HG03103 (cell line): ENCODE measurements at regions not wholly inside any gene's neighbourhood (a gene's known extent, or its start where the extent isn't known, plus 50 kb on each side); places are given as distances from the start of the nearest gene placed in this dataset.
A peak's percentile ranks its signal among the peaks of the same experiment; 100 is the strongest.
"Not testable (repeated sequence)": the region's sequence is repeated elsewhere in the genome, so short reads cannot be mapped to it uniquely, and the experiment has no call there.

Experiments
- ATAC-seq: cut with Tn5 transposase; IDR thresholded peaks from one replicate; pipeline ENCODE4 v1.9.1; 2021; ENCODE audit warnings: low read depth; ENCODE audit not compliant: unreplicated experiment

DNA sequence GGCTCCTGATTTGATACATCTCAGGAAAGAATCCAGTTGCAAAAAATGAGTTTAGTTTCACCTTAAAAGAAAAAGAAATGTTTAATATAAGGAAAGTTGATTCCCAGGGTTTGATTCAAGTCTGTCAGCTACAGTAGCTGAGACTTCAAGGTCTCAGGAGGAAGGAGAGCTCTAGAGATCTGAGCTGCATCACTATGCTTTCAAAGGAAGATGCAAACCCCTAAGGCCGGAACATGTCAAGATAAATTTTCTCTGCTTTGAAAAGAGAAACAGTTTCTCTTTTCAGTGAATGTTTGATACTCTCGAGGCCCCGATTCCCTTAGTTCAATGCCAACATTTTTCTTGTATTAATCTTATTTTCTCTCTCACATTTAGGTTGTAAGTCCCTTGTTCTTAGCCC lies 128.6 kb downstream of the RGPD3 start:
- ATAC-seq: no peak

DNA sequence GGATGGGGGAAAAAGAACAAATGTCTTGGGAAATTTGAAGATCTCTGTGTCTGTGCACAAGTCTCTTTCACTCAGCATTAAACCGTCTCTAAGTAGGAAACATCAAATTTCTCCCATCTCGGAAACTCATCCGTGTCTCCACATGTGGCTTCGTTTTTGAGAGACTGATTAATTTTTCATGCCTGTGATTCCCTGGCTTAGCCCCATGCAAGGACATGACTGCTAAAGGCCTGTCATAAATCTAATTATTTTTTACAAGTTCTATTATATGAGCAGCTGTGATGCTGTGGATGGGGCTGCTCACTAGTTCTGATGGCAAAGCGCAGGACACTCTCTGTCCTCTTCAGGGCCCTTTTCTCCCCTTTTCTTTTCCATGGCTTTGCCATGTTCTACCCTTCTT lies 129.1 kb downstream of the RGPD3 start:
- ATAC-seq: no peak

DNA sequence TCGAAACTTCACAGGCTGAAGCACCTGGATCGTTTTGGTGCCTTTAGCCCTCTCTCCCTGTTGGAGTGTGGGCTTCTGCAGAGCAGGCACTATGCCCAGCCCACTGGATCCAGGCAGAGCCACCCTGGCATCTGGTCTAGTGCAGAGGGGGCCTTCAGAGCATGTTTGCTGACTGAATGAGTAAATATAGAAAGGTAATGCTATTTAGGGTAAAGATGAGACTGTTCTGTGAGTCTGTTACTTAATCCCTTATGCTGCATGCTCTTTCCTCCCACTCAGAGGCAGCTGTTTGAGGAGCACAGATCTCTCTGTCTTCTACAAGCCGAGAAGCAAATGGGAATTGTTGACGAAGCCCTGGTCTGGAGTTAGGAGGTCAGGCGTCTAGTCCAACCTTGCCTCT lies 130.2 kb downstream of the RGPD3 start:
- ATAC-seq: no peak

DNA sequence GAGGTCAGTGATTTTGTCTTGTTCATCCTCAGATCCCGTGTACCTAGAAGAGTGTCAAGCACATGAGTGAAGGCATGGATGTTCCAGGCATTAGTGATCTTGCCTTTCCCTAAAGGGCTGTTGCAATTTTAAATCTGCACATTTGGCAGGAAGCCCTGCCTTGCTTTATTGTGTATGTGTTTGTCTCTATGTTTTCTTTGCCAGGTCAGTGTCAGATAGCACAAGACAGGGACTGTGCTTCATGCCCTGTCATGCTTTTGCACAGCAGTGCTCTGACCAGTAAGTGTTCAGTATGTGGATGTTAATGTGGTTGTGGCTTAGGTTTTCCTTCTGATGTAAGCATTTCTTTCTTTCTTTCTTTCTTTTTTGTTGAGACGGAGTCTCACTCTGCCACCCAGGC lies 131.5 kb downstream of the RGPD3 start:
- ATAC-seq: no peak

DNA sequence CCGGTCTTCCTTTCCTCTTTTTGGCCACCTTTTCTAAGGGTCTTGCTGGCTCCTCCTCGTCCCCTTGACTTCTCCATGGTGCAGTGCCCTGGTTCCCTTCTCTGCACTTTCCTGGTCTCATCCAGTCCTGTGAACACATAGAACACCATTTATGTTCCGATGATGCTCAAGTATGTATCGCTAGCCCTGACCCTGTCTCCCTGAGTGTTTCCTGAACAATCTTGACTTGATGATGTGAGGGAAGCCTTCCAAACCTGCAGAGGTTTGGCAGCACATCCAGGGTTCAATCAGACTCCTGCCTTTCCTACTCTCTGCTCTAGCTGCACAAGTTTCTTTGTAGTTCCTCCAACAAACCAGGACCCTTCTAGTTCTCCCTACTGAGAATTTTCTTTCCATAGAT lies 132.1 kb downstream of the RGPD3 start:
- no peak for ATAC-seq

DNA sequence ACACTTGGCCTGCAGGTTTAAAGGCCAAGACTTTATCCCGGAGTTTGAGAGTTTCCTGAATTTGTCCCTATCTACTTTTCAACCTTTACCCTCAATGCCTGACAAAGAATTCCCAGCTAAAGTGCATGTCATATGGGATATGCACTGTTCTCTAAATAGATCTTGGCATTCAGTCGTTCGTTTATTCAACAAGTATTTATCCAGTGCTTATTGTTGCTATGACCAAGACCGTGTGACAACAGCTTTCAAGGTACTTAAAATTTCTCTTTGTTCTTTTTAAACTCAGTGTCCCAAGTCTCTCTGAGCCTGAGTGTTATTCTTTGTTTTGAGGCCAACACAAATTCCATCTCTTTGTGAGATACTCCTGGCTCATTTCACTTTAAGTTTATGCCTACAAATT lies 133.4 kb downstream of the RGPD3 start:
- no peak for ATAC-seq

DNA sequence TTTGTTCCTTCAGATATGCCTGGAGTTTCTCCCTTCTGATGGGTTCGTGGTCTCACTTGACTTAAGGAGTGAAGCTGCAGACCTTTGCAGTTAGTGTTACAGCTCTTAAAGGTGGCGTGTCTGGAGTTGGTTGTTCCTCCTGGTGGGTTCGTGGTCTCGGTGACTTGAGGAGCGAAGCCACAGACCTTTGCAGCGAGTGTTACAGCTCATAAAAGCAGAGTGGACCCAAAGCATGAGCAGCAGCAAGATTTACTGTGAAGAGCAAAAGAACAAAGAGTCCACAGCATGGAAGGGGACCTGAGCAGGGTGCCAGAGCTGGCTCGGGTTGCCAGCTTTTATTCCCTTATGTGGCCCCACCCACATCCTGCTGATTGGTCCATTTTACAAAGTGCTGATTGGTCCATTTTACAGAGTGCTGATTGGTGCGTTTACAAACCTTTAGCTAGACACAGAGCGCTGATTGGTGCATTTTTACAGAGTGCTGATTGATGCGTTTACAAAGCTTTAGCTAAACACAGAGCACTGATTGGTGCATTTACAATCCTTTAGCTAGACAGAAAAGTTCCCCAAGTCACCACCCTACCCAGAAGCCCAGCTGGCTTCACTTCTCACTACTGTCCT lies 134.8 kb downstream of the RGPD3 start:
- not testable (repeated sequence) for ATAC-seq

DNA sequence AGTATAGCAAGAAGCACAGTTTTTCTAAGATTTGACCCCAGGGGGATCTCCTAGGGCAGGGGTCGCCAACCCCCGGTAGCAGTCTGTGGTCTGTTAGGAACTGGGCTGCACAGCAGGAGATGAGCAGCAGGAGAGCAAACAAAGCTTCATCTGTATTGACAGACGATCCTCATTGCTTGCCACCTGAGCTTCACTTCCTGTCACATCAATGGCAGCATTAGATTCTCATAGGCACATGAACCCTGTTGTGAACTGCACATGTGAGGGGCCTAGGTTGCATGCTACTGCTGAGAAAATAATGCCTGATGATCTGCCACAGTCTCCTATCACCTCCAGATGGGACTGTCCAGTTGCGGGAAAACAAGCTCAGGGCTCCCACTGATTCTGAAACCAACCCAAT lies 136.2 kb downstream of the RGPD3 start:
- no peak for ATAC-seq

DNA sequence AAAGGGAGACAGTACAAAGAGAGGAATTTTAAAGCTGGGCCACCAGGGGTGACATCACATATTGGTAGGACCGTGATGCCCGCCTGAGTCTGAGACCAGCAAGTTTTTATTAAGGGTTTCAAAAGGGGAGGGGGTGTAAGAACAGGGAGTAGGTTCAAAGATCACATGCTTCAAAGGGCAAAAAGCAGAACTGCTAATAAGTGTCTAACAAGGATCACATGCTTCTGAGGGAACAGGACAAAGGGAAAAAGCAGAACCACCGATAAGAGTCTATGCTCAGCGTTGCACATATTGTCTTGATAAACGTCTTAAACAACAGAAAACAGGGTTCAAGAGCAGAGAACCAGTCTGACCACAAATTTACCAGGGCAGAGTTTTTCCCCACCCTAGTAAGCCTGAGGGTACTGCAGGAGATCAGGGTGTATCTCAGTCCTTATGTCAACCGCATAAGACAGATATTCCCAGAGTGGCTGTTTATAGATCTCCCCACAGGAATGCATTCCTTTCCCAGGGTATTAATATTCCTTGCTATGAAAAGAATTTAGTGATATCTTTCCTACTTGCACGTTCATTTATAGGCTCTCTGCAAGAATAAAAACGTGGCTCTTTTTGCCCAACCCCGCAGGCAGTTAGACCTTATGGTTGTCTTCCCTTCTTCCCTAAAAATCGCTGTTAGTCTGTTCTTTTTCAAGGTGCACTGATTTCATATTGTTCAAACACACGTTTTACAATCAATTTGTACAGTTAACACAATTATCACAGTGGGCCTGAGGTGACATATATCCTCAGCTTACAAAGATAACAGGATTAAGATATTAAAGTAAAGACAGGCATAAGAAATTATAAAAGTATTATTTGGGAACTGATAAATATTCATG lies 136.5 kb upstream of the UXS1 start:
- ATAC-seq: not testable (repeated sequence)

DNA sequence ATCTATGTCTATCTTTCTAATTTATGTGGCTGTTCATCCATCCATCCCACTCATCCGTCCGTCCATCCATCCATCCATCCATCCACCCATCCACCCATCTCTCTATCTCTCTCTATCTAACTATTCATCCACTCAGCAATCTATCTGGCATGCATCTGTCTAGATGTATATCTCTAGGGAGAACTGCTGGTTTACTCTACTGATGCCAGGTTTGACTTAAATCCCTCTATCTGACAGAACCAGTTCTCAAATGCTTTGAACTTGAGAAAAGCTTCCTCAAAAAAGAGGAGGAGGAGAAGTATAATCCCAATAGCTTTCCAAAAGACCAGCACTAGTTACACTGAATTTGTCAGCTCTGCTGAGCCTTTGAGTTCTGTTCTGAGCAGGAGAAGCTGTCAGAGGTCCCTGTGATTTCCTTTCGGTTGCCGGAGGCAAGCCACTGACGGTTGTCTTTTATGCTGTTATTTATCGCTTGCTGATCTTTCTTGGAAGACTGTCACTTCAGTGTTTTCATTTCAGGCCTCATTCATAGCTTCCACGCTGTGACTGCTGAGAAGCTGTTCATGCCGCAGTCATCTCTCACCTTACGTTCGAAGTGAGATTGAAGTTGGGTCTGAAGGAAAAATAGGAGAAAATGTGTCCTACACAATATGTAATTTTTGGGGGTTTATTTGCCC lies 129.4 kb upstream of the UXS1 start:
- ATAC-seq: no peak

DNA sequence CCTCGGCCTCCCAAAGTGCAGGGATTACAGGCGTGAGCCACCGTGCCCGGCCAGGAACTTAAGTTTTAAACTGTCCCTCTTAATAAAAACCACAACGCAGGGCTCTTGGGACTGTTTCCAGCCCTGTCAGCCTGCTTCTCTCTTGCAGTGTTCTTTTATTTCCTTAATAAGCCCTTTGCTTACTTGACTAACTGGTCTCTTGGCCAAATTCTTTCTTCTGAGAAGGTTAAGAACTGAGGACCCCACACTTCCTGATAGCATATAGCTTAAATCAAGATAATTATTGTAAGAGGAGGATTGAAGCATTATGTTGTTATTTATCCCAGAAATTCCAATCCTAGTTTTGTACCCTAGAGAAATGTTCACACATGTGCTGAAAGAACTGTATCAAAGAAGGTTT lies 128.2 kb upstream of the UXS1 start:
- ATAC-seq: no peak

DNA sequence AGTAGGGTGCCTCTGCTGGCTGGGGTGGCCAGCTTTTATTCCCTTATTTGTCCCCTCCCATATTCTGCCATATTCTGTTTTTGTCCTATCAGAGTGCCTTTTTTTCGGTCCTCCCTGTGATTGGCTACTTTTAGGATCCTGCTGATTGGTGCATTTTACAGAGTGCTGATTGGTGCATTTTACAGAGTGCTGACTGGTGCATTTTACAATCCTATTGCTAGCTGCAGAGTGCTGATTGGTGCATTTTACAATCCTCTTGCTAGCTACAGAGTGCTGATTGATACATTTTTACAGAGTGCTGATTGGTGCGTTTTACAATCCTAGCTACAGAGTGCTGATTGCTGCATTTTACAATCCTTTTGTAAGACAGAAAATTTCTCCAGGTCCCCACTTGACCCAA lies 126.3 kb upstream of the UXS1 start:
- ATAC-seq: not testable (repeated sequence)

DNA sequence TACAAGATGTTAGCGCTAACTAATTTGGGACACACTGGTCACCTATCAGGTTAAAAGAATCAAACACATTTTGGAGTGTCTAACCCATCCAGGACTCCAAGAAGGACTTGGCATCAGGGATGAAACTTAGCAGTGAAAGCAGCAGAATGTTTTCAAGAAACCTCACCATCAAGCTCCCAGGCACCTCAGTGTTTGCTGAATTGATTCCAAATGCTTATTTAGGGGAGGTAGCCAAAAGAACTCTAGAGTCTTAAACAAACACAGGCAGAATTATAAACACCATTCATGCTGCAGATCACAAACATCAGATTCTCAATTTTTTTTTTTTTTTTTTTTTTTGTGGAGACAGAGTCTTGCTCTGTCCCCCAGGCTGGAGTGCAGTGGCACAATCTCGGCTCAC lies 122.8 kb upstream of the UXS1 start:
- no peak for ATAC-seq

DNA sequence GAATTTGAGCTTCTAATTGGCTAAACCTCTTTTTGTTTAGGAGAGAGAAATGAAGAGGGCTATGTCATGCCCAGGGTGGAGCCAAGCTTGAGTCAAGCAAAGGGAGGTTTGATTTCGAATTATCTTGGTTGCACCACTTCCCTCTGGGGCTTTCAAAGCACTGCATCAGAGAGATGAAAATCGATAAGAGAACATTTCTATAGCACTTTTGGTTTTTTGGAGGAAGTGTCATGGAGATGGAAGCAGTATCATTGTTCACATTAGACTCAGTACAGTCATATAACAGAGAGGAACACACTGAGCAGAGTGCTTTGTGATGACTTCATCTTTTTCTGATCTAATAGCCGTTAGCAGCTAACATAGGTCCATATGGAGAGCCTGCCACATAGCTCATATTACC lies 120.3 kb upstream of the UXS1 start:
- no peak for ATAC-seq

DNA sequence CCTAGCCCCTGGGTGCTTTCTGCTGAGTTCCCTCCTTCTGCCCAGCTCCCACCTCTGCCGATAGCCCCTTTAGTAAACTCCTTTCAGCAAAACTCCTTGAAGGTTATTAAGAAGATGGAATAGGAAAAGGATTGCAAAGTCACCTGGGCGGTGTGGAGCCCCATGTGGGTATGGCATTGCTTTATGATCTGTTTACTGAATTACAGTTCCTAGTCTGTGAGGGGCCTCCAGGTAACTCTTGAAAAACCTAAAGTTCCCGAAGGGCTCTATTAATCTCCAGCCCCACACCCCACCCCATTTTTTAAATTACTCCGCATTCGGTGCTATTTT lies 116.9 kb upstream of the UXS1 start:
- no peak for ATAC-seq

DNA sequence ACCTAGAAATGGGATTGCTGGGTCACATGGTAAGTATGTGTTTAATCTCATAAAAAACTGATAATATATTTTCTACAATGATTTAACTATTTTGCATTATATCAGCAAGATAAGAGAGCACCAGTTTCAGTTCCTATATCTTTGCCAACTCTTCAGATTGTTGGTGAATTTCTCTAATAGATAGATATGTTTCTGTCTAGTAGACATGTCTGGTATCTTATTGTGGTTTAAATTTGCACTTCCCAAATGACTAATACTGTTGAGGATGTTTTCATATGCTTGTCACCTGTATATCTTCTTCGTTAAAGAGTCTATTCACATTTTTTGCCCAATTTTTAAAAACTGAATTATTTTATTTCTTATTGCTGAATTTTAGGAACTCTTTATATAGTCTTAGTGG lies 113.8 kb upstream of the UXS1 start:
- ATAC-seq: peak; percentile 73

DNA sequence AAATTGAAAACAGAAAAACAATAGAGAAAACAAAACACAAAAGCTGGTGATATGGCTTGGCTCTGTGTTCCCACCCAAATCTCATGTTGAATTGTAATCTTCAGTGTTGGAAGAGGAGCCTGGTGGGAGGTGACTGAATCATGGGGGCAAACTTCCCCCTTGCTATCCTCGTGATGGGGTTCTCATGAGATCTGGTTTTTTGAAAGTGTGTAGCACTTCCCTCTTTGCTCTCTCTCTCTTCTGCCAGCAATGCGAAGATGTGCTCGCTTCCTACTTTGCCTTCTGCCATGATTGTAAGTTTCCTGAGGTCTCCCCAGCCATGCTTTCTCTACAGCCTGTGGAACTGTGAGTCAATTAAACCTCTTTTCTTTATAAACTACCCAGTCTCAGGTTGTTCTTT lies 112.3 kb upstream of the UXS1 start:
- no peak for ATAC-seq

DNA sequence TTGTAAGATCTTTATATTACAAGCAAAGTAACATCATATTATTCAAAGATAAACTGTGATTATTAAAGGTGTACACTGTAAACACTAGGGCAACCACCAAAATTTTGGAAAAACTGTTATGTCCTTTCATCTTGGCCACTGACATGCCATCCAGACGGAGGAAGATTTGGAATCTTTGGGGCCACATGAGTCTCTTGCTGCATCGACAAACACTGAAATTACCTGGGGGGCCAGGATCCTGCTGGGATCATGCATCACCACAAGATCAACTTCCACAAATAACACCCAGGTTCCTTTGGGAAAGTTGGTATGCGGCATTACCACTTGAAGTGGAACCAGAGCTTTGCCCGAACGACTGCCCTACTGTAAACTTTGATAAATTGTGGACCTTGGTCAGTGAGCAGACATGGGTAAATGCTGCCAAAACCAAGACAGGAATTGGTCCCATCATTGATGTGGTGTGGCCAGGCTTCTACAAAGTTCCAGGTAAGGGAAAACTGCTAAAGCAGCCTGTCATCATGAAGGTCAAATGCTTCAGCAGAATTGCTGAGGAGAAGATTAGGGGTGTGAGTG lies 110.6 kb upstream of the UXS1 start:
- ATAC-seq: no peak

DNA sequence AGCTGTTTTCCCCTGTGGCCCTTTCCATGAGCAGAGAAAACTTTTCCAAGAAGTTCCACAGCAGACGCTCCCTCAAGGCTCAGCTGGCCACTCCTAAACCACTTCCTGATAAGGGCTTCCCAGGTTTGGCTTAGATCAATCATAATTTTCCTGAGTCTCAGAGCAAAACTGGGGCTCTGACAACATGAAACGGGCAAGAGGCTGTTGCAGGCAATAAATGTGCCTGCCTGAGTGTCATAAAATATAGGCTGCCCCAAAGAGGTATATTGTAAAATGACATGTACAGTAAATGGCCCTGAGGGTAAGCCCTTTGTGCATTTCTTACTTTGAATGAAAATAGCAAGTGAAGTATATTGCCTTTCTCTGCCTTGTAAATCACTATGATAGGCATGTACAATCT lies 105.6 kb upstream of the UXS1 start:
- no peak for ATAC-seq

DNA sequence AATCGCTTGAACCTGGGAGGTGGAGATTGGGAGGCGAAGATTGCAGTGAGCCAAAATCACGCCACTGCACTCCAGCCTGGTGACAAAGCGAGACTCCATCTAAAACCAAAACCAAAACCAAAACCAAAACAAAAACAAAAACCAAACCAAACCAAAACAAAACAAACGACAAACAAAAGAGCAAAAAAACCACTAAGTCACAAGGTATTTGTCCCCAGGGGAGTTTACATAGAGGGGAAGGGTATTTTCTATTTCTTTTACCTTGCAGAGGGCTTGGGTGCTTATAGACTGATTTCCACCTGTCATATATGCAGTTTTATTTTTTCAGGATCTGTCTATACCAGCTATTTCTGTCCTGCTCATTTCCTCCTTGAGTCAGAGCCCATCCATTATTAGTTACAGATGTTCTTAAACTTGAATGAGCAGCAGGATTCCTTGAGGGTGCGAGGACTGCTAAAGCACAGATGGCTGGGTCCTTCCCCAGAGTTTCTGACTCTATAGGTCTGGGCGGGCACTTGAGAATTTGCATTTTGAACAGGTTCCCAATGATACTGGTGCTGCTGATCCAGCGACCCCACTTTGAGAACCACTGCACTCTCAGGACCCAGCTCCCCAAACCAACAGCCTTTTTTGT lies 102.2 kb upstream of the UXS1 start:
- no peak for ATAC-seq

DNA sequence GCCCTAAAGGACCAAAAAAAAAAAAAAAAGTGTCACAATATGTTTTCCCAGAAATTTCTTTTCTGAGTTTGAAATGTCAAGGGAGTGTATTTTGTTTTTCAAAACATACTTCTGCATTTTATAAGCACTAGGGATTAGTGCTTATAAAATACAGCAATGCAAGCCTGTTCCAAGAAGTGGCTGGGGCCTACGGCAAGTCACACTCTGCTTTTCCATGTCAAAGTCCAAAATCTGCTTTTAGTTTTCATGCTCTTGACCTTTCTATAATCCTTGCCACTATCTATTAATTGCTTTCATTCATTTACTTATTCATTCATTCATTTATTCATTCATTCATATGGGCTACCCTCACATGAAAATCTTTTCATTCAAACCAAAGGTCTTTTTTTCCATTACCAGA lies 100.1 kb upstream of the UXS1 start:
- ATAC-seq: no peak
